B cell (primary cell): ENCODE measurements at regions not wholly inside any gene's neighbourhood (a gene's known extent, or its start where the extent isn't known, plus 50 kb on each side); places are given as distances from the start of the nearest gene placed in this dataset.

Source experiments
- ATAC-seq: fragments of 200-7000 bp; cut with Tn5 transposase; one replicate; pipeline ENCODE4 v1.10.0; 2021; ENCODE audit warnings: low read depth, mild to moderate bottlenecking, moderate number of reproducible peaks, moderate library complexity
- CTCF ChIA-PET: fragments of 350-600 bp; sonication (Branson Sonifier 250); formaldehyde crosslinking; loops from one replicate; lab custom pipeline; 2021; ENCODE audit warnings: antibody characterized with exemption, inconsistent platforms; lab: Charles Lee
- POLR2A ChIA-PET: fragments of 350-600 bp; sonication (Branson Sonifier 250); formaldehyde crosslinking; loops from one replicate; lab custom pipeline; 2021; ENCODE audit warnings: antibody characterized with exemption; lab: Charles Lee
- DNase-seq: peaks from one replicate; pipeline ENCODE4 v3.0.0; 2013
- H2AFZ ChIP-seq: 2 replicates; pipeline ENCODE4 v1.6.1; 2012; ENCODE audit warnings: mild to moderate bottlenecking, low read depth, low read length; ENCODE audit not compliant: insufficient read depth, poor library complexity, severe bottlenecking
- H3K27ac ChIP-seq, 2 donors: 1 replicate in 1 of 2; 2 replicates in 1 of 2; pipeline ENCODE4 v1.5.1; 2012 to 2013; ENCODE audit warnings: low read length in 2 of 2, mild to moderate bottlenecking in 2 of 2, moderate library complexity in 1 of 2
- H3K27me3 ChIP-seq, 4 experiments: fragments of 200-600 bp in 1 of 4; sonication (generic) in 1 of 4; replicated peaks in 1 of 4; 1 replicate in 2 of 4; 2 replicates in 2 of 4; pipeline versions ENCODE4 v1.6.1 to v1.7.0; 2013 to 2016; ENCODE audit warnings: low read length in 3 of 4, mild to moderate bottlenecking in 2 of 4, mixed read lengths in 1 of 4, moderate library complexity in 1 of 4; ENCODE audit not compliant: insufficient read depth in 4 of 4, control insufficient read depth in 3 of 4; ENCODE audit errors: control extremely low read depth in 1 of 4
- H3K36me3 ChIP-seq, 2 experiments: replicated peaks in 1 of 2; 1 replicate in 1 of 2; 2 replicates in 1 of 2; pipeline versions ENCODE4 v1.6.1 to v1.7.1; 2013; ENCODE audit warnings: low read length in 1 of 2; ENCODE audit not compliant: insufficient read depth in 2 of 2, control insufficient read depth in 1 of 2; ENCODE audit errors: control extremely low read depth in 1 of 2, extremely low read depth in 1 of 2
- H3K4me1 ChIP-seq, 2 donors: fragments of 200-600 bp in 1 of 2; sonication (generic) in 1 of 2; 1 replicate in 1 of 2; 2 replicates in 1 of 2; pipeline versions ENCODE4 v1.5.1 to v1.6.1; 2013 to 2017; ENCODE audit warnings: low read length in 2 of 2; ENCODE audit not compliant: control insufficient read depth in 2 of 2, insufficient read depth in 2 of 2
- H3K4me2 ChIP-seq: replicated peaks from 2 replicates; pipeline ENCODE3; 2012; ENCODE audit warnings: mild to moderate bottlenecking, low read depth, low read length; ENCODE audit not compliant: poor library complexity, severe bottlenecking
- H3K4me3 ChIP-seq, 5 experiments: fragments of 200-600 bp in 1 of 5; sonication (generic) in 1 of 5; 1 replicate in 3 of 5; 2 replicates in 2 of 5; pipeline versions ENCODE4 v1.5.1 to v1.7.0; 2011 to 2016; ENCODE audit warnings: low read length in 4 of 5, mild to moderate bottlenecking in 4 of 5, low read depth in 2 of 5, control low read depth in 1 of 5, moderate library complexity in 1 of 5; ENCODE audit not compliant: insufficient read depth in 1 of 5; ENCODE audit errors: control extremely low read depth in 1 of 5, extremely low read depth in 1 of 5
- H3K79me2 ChIP-seq: fragments of 200-600 bp; sonication (generic); one replicate; pipeline ENCODE4 v1.6.0; 2016; ENCODE audit warnings: low read length; ENCODE audit not compliant: control insufficient read depth, insufficient read depth
- H3K9ac ChIP-seq: fragments of 200-600 bp; sonication (generic); 2 replicates; pipeline ENCODE4 v1.6.1; 2017; ENCODE audit warnings: mild to moderate bottlenecking, low read length, moderate library complexity
- H3K9me3 ChIP-seq, 3 donors: one replicate each; pipeline versions ENCODE4 v1.6.1 to v1.7.1; 2013; ENCODE audit warnings: low read length in 2 of 3; ENCODE audit not compliant: control insufficient read depth in 2 of 3, insufficient read depth in 1 of 3; ENCODE audit errors: control extremely low read depth in 1 of 3
- H4K20me1 ChIP-seq: 2 replicates; pipeline ENCODE4 v1.6.0; 2012; ENCODE audit warnings: mild to moderate bottlenecking, low read length; ENCODE audit not compliant: insufficient read depth, control insufficient read depth, poor library complexity, severe bottlenecking
- H3K27ac Mint-ChIP-seq: one replicate; pipeline ENCODE4 v1.8.0; 2021; ENCODE audit warnings: mixed read lengths
- H3K27me3 Mint-ChIP-seq: one replicate; pipeline ENCODE4 v1.8.0; 2021; ENCODE audit warnings: mixed read lengths
- H3K4me1 Mint-ChIP-seq: one replicate; pipeline ENCODE4 v1.8.0; 2021; ENCODE audit warnings: mixed read lengths
- H3K4me3 Mint-ChIP-seq: one replicate; pipeline ENCODE4 v1.8.0; 2021; ENCODE audit warnings: mixed read lengths
- H3K9me3 Mint-ChIP-seq: one replicate; pipeline ENCODE4 v1.8.0; 2022; ENCODE audit warnings: mixed read lengths; ENCODE audit not compliant: insufficient read depth
- EZH2 ChIP-seq: IDR thresholded peaks from 2 replicates; pipeline ENCODE4 v1.6.1; 2012; ENCODE audit warnings: borderline replicate concordance, low read depth, mild to moderate bottlenecking, moderate library complexity, low read length; ENCODE audit not compliant: insufficient read depth, poor library complexity, severe bottlenecking
- WGBS: methylation state at CpG from one replicate; pipeline ENCODE4 v1.1.5; 2013; ENCODE audit warnings: missing lambda C conversion rate; ENCODE audit not compliant: insufficient coverage; 5-methylcytosine and 5-hydroxymethylcytosine counted together
- intact Hi-C: fragments of 100-400 bp; cut with micrococcal nuclease; formaldehyde crosslinking; loops from one replicate; pipeline ENCODE4 v1.10.0; 2022
- TF ChIP-seq, protein P1 (sequence below): fragments of 200-600 bp; IDR thresholded peaks from one replicate; pipeline ENCODE4 v1.8.0; 2022; ENCODE audit warnings: antibody characterized with exemption, mild to moderate bottlenecking

DNA sequence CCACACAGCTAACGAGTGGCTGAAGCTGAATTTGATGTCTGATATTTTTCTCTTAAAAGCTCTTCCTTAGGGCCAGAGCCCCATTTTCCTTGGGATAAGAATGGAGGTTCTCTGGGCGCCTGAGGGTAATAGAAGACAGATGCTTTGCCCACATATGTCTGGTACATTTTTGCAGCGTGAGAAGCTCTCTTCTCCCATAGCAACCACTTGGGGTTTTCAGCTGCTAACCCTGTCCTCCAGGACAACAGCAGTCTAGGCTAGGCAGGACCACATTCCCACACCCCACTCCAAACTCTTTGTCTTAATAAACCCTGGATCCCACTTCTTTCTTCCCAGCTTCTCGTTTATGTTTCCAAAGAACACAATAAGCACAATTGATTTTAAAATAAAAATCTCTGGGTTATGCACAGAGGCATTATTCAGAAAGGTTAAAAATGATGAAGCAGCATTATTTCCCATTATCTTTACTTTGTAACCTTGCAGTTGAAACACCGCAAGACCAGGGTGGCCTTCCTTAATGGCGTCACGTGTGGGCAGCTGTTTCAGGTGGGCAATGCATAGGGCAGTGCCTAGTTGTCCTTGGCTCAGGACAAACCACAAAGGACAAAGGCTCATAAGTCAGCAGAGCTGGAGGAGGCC lies 56.5 kb upstream of the NTRK3 start:
- H3K9me3 ChIP-seq: no peaks in the 10 kb centered on the region
- TF ChIP-seq EZH2: no peak
- TF ChIP-seq, protein P1, sequence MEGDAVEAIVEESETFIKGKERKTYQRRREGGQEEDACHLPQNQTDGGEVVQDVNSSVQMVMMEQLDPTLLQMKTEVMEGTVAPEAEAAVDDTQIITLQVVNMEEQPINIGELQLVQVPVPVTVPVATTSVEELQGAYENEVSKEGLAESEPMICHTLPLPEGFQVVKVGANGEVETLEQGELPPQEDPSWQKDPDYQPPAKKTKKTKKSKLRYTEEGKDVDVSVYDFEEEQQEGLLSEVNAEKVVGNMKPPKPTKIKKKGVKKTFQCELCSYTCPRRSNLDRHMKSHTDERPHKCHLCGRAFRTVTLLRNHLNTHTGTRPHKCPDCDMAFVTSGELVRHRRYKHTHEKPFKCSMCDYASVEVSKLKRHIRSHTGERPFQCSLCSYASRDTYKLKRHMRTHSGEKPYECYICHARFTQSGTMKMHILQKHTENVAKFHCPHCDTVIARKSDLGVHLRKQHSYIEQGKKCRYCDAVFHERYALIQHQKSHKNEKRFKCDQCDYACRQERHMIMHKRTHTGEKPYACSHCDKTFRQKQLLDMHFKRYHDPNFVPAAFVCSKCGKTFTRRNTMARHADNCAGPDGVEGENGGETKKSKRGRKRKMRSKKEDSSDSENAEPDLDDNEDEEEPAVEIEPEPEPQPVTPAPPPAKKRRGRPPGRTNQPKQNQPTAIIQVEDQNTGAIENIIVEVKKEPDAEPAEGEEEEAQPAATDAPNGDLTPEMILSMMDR: no peak
- ChIA-PET POLR2A (no interaction called here), CTCF (no interaction called here)
- peaks cover 0 to 5% (median 0%) of the 10 kb centered on the region in 4 experiments for H3K27me3 ChIP-seq
- H3K79me2 ChIP-seq: no peaks in the 10 kb centered on the region
- H3K27ac ChIP-seq: no peak overlapping the region
- no peaks in the 10 kb centered on the region for H4K20me1 ChIP-seq
- intact Hi-C loops: no loop called here
- H3K36me3 ChIP-seq: no peaks in the 10 kb centered on the region
- WGBS: 97% methylated on average over 4 of the region's 7 CpGs
- no peak overlapping the region for H3K9ac ChIP-seq
- no peak for DNase-seq
- H3K4me3 Mint-ChIP-seq: no peak overlapping the region
- no peak overlapping the region for H2AFZ ChIP-seq
- H3K4me1 ChIP-seq: no peaks in the 10 kb centered on the region
- no peak overlapping the region for H3K4me2 ChIP-seq
- H3K4me3 ChIP-seq: no peak overlapping the region
- no peaks in the 10 kb centered on the region for H3K4me1 Mint-ChIP-seq
- no peak for ATAC-seq
- peaks cover 21% of the 10 kb centered on the region for H3K27me3 Mint-ChIP-seq
- H3K27ac Mint-ChIP-seq: no peak overlapping the region
- H3K9me3 Mint-ChIP-seq: peaks cover 3% of the 10 kb centered on the region

DNA sequence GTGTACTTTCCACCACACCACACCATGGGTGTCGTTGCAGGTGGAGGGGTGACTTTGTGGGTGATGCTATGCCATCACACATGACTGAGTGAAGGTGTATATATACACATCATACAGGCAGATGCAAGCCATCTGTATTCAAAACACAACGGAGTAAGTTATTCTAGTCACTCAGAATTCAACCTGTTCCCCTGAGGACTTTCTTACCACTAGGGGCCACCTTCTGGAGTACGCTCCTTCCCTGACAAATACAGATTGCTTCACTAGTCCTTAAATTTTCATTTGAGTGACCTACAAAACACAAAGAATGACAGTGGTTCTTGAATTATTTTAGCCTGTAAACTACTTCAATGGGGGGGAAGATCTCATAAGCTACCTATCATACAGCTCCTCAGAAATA lies 52.8 kb upstream of the NTRK3 start:
- Histone ChIP-seq H3K27me3 (peaks cover 0 to 3% (median 1%) of the 10 kb centered on the region in 4 experiments), H3K9ac (no peak overlapping the region), H3K36me3 (no peaks in the 10 kb centered on the region), H3K4me1 (no peaks in the 10 kb centered on the region), H3K4me2 (no peak overlapping the region), H3K27ac (no peak overlapping the region), H4K20me1 (no peaks in the 10 kb centered on the region), H3K79me2 (no peaks in the 10 kb centered on the region), H2AFZ (no peak overlapping the region), H3K4me3 (no peak overlapping the region), H3K9me3 (peaks cover 0 to 1% (median 0%) of the 10 kb centered on the region in 3 donors)
- DNase-seq (no peak), ATAC-seq (no peak)
- POLR2A ChIA-PET: no interaction called here
- Mint-ChIP-seq H3K4me1 (no peaks in the 10 kb centered on the region), H3K4me3 (no peak overlapping the region), H3K9me3 (no peaks in the 10 kb centered on the region), H3K27ac (no peak overlapping the region), H3K27me3 (peaks cover 11% of the 10 kb centered on the region)
- intact Hi-C loops: no loop called here
- 71% methylated on average over 1 of the region's 3 CpGs for whole genome bisulfite sequencing
- CTCF ChIA-PET: no interaction called here
- no peak for TF ChIP-seq EZH2
- TF ChIP-seq, protein P1: no peak
